ENCODE measurements at regions not wholly inside any gene's neighbourhood (a gene's known extent, or its start where the extent isn't known, plus 50 kb on each side); places are given as distances from the start of the nearest gene placed in this dataset.

DNA sequence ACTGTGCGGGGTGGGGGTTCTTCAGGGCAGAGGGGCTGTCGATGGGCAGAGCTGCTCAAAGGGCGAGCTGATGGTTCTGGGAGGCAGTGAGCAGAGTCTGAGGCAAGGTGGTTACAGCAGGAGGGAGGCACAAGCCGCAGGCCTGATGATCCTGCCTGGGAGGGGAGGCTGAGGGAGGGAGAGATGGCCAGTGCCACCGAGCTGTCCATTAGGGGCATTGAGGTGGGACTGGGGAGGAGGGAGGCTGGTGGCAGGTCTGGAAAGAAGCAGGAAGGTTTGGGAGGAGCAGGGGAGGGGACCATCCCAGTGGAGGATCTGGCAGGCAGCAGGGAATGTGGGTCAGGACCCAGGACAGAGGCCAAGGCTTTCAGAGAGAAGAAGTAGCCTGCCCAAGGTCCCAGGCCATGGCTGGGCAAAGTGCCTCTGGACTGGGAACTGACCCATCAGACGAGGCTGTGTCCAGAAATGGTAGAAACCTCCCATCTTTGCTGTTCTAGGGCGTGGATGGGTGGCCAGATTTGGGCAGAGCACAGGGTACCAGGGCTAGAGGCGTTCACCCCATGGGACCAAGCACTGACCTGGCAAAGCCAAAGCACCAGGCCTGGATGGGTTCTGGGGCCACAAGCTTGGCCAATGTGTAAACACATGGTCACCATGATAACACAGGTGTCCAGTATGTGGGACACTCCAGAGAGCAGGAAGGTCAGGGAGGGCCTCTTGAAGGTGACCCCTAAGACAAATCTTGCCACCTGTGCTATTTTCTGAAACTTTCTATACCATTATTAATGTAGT, 55.5 kb downstream of the INHBB start:
- no peak for DNase-seq (ENCODE audit: low read depth in 2 of 3, low spot score in 2 of 3)

DNA sequence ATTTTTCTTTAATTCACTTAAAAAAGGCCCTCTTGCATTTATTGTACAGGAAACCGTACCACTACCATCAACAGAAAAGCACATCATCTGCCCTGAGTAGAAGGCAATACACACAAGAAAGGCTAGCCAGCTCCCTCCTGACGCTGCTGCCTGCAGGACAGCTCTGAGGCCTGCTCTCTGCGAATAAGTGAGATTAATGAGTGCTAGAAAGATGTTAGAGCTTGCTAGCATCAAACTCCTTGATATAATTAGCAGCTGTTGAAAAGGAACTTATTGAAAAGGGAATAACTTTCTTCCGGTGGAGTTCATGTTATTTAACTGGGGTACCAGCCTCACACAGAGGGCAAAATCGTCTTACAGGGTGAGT, 56.1 kb downstream of the INHBB start:
- no peak for DNase-seq (ENCODE audit: low read depth in 2 of 3, low spot score in 2 of 3)

DNA sequence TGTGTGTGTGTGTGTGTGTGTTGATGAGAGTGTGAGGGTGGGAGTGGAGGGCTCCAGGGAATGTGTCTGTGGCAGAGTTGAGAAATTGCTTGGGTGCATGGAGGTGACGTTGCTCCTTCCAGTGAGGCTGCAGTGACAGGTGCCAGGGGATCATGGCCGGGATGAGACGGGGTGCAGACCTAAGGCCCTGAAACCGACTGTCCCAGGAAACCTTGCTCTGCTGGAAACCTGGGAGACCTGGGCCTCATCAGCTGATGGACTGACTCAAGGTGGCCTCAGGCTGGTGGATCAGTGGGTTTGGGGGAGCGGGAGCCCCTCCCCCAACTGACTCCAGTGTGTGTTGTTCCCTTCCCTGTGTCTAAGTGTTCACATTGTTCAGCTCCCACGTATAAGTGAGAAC, 56.6 kb downstream of the INHBB start:
- no peak for DNase-seq (ENCODE audit: low read depth in 2 of 3, low spot score in 2 of 3)

DNA sequence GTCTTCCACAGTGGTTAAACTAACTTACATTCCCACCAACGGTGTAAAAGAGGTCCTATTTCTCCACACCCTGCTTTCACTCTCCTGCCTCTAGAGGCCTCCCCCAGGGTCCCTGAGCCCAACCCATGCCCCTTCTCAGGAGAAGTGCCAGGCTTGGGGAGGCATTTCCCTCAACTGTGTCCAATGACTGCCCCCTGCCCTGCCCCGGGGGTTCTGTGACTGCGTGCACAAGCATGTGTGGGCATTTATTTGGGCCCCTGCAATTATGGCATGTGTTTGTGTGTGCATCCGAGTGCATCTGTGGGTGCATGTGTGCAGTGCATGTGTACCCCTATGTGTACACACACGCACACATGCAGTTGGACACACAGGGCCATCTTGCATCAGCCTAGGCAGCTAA, 57.3 kb downstream of the INHBB start:
- no peak for DNase-seq (ENCODE audit: low read depth in 2 of 3, low spot score in 2 of 3)

DNA sequence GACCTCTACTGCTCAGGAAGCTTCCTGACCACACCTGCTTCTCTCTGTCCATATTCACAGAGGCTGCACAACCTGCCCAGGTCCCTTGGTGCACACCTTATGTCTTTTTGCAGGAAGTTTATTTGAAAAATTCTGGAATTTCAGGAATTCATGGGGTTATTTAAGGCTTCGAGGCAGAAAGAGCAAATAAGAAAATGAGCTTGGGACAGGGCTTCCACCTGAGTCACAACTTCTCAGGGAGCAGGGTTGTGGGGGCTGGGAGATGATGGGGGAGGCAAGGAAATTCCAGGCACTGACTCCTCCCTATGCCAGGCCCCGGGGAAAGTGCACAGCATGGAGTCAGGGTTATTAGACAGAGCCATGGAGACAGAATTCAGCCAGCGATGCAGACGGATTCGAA, 57.7 kb downstream of the INHBB start:
- DNase-seq (ENCODE audit: low read depth in 2 of 3, low spot score in 2 of 3): no peak

DNA sequence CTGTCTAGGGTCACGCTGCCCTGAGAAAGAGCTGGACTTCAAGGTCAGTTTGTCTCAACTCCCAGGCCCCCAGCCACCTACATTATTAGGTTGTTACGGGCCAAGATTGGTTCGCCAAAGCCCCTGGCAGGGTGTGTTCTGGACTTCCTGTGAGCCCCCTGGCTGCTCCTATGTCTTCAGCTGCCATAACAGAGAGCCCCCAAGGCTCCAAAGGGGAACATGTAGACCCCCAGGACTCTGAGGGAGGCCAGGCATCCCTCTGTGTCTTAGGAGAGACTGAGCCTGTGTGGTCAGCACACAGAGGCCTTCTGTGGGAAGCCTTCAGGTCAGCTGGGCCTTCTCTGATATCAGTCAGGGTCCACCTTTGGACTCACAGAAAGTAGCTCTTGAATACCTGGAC, 58.3 kb downstream of the INHBB start:
- no peak for DNase-seq (ENCODE audit: low read depth in 2 of 3, low spot score in 2 of 3)

DNA sequence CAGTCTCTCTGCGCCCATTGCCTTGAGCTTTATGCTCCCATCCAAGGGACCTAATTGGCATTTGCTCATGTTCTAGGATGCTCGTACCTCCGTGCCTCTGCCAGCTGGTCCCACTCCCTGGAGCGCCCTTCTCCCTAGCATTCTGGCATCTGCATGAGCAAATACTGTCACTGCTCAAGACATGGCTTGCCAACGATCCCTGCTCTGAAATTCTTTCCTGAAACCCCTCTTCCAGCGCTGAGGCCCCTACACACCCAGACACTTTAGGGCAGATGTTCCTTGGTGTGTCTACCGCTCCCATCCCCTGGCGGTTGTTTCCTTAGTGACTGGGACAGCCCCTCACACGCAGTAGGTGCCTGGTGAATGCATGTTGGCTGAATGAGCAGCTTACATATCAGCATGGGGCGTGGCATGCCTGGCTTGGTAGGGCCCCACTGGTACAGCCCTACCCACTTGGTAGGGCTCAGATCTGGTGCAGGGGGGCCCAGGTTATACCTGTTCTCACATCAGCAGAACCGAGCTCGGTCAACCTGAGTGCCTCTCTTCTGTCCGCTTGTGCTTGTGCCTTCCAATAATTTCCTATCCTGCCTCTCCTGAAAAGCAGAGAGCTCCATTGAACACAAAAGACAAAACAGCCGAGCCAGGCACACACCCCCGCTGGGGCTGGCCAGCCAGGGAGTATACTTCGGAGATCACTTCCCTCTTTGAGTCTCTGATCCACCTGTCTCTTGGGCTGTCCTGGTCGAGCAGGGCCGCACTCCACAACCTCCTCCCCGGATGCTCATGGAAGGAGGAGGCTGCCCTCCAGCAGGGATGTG, 59.2 kb downstream of the INHBB start:
- no peak for DNase-seq (ENCODE audit: low read depth in 2 of 3, low spot score in 2 of 3)

DNA sequence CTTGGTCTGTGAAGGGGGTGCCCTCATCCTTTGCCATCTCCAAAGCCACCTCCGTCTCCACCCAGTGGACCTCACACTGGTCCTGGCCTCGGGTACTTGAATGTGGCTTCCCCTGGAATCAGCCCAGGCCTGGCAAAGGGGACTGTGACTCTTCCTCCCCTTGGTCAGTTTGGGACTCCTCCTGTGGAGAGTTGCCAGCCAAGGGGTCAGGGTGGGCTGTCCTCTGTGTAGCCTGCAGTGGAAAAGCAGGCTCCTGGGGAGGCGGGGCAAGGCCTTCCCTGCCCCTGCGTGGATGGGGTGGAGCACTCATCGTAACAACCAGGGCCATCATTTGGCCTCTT, 59.8 kb downstream of the INHBB start:
- no peak for DNase-seq (ENCODE audit: low read depth in 2 of 3, low spot score in 2 of 3)

DNA sequence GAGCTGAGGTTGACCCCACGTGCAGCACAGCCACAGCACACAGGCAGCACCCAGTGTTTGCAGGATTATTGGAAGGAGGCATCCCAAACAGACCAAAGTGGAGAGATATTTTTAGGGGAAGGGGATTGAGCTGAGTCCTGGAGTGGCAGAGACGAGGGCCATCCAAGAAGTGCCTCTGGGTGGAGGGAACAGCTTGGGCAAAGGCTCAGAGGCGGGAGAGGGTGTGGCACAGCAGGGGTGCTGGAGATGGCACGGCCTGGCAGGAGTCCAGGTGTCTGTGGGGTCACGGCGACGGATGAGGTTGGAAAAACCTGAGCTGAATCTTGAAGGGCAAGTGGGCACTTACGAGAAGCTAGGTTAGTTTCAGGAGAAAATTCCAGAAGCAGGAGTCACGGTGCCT, 60.6 kb downstream of the INHBB start:
- DNase-seq (ENCODE audit: low read depth in 2 of 3, low spot score in 2 of 3): no peak

DNA sequence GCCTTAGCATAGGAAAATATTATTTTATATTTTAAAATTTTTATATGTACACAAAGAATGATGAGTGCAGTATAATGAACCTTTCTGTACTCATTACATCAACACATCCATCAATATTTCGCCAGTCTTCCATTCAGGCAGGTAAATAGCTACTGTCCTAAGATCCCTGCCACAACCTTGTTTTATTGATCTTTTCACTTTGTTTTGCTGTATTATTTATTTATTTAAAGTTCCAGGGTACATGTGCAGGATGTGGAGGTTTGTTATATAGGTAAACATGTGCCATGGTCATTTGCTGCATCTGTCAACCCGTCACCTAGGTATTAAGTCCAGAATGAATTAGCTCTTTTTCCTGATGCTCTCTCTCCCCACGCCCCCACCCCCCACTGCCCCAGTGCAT, 64.6 kb downstream of the INHBB start:
- DNase-seq (ENCODE audit: low read depth in 2 of 3, low spot score in 2 of 3): no peak

DNA sequence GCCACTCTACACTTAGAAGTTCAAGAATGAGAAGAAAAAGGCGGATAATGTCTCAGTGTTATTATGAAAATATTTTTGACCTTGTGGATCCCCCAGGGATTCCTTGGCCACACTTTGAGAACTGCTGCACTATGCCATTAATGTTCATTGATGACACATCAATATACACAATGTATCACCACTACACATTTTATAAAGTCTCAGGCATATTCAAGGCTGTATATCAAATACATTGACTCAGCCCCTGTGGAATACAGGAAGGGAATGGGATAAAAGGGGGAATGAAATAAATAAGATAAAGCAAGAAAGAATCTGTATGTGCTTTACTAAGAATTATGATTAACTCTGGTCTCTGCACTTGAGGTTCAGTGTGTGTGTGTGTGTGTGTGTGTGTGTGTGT, 69.1 kb downstream of the INHBB start:
- DNase-seq (ENCODE audit: low read depth in 2 of 3, low spot score in 2 of 3): no peak

DNA sequence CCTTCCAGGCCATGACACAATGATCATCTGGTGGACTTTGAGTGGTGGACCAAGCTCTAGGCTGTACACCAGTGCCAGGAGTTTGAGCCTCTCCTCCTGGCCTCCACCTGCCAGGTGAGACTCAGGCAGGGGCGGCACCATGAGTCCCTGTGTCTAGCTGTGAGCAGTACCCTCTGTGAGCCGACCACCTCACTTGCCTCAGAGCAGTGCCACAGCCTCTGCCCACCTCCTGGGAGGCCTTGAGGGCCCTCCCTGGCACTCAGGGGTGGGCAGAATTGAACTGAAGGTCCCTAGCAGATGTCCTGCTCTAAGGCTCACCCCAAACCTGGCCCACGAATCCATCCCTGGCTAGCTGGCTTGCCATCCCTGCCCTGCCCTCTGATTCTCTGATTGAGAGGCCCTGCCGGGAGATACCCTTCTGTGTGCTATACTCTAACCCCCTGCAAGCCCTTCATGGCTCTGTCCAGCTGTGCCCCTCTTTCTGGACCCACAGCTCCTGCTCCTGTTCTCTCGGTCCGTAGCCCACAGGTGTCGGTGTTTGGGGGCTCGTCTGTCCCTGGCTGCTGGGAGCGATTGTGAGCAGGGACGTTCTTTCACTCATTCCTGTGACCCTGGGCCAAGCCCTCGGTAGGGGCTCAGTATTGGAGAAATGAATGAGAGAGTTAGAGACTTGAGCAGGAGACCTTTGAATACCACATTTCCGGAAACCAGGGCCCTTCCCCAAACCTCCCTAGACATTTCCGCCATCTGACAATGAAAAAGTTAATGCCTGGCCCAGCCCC, 70.0 kb downstream of the INHBB start:
- no peak for DNase-seq (ENCODE audit: low read depth in 2 of 3, low spot score in 2 of 3)

DNA sequence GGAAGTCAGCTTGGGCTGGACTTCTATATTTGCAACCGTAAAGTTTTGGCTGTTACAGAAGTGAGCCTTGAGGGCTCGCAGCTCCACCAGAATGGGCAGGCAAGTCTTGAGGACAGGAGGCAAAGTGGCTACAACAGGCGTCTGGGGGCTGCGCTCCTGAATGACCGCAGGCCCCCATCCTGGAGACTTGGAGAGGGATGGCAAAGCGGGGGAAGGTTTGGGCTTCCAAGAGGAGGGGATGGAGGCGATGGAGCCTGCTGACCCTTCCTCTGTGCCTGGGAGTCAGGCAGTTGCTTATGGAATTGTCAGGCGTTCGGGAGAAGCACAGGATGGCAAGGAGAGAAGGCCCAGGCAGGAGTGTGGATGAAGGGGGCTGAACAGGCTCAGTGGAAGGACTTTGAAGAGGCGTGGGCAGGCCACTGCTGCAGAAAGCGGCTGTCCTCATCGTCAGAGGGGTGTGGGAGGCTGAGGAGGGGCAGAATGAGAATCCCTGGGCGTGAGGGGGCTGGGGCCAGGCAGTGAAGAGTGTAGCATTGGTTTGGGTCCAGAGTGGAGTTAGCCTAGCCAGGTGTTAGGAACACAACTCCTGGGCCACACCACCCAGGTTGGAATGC, 72.3 kb downstream of the INHBB start:
- DNase-seq (ENCODE audit: low read depth in 2 of 3, low spot score in 2 of 3): no peak

DNA sequence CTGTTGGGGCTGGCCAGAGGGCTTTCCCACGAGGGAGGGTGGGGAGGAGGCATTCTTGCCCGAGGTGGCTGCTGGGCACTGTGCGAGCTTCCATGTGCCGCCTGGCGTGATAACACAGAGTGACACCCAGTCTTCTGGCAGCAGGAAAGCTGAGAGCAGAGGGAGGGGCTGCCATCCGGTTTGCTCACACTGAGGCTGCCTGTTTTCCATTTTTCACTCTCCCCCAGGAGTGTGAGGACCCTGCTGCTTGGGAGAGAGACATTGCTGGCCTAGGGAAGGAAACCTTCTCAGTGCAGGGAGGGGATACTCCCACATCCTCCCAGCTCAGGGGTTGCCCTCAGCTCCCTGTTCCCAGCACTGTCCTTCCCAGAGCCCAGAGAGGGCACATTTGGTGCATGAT, 73.1 kb downstream of the INHBB start:
- DNase-seq (ENCODE audit: low read depth in 2 of 3, low spot score in 2 of 3): no peak

DNA sequence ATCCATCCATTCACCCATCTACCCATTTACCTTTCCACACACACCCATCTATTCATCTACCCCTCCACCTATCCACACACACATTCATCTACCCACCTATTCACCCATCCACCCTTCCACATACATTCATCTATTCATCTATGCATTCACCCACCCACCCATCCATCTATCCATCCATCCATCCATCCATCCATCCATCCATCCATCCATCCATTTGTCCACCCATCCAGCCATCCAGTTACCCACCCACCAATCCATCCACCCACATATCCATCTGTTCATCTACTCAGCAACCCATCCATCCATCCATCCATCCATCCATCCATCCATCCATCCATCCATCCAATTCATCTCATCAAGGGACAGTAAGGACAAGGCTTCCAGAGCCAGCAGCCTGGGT, 74.0 kb downstream of the INHBB start:
- DNase-seq (ENCODE audit: low read depth in 2 of 3, low spot score in 2 of 3): no peak

DNA sequence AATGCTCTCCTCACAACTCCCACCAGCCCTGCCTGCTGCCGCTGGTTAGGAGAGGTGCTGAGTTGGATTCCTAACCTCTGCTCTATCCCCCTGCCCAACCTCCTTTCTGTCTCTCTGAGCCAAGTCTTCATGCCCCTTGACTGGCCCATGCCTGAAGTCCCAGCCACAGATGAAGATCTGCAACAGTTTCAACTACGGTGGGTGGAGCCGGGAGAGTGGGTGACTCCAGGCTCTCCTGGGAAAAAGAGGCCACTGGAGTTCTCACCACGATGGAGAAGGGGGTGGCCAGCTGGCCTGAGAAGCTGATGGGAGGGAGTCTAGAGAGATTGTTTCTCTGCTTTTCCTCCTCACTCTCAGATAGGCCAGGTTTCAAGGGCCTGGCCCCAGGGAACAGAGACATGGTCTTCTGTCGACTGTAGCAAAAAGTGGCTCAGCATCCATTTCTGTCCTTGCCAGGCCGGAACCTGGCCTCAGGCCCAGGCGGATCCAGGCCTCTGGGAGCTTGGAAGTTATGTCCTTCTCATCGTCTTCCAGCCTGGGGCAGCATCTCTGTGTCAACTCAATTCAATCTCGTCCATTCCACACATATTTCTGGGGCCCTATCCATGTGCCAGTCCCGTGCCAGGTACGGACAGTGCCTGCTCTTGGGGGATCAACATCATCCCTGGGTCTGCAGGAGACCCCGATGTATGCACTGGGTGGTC, 75.3 kb downstream of the INHBB start:
- no peak for DNase-seq (ENCODE audit: low read depth in 2 of 3, low spot score in 2 of 3)

DNA sequence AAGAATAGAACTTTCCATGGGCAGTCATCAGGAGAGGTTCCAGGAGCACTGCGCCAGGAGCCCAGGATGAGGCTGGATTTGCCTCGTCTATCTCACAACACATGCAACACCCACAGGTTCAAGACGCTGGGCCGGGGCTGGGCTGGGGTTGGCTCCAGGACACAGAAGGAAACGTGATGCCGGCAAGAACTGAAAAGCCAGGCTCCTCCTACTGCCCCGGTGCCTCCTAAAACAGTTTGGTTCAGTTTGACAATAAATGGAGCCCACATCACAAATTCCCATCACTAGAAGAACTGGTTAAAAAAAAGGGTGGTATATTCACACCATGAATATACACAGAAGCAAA, 75.9 kb downstream of the INHBB start:
- no peak for DNase-seq (ENCODE audit: low read depth in 2 of 3, low spot score in 2 of 3)

DNA sequence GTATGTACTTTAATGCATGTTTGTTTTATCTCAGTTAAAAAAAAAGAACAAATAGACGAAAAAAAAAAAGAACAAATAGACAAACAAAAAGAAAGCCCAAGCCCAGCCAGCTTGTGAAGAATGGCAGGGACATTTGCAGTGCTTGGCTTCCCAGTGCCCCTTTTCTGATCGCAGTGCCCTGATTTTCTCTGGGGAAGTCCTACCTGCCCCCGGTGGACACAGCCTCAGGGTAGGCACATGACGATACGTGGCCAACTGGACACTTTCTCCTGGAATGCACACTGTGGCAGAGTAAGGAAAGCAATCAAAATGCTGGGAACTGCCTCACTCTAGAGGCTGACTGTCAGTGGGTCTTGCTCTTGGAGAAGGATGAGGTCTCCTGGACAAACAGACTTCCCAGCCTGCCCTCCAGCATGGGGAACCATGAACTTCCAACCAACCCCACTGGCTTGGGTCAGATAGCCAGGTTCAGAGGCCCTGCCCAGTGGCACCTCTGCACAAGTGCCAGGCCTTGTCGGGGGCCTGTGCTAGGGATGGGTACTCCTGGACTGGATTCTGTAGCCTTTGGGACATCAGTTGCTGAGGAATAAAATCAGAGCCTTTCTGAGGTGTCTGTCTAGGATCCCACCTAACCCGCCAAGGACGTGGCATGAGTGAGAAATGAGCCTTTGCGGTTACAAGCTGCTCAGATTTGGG, 76.7 kb downstream of the INHBB start:
- no peak for DNase-seq (ENCODE audit: low read depth in 2 of 3, low spot score in 2 of 3)

DNA sequence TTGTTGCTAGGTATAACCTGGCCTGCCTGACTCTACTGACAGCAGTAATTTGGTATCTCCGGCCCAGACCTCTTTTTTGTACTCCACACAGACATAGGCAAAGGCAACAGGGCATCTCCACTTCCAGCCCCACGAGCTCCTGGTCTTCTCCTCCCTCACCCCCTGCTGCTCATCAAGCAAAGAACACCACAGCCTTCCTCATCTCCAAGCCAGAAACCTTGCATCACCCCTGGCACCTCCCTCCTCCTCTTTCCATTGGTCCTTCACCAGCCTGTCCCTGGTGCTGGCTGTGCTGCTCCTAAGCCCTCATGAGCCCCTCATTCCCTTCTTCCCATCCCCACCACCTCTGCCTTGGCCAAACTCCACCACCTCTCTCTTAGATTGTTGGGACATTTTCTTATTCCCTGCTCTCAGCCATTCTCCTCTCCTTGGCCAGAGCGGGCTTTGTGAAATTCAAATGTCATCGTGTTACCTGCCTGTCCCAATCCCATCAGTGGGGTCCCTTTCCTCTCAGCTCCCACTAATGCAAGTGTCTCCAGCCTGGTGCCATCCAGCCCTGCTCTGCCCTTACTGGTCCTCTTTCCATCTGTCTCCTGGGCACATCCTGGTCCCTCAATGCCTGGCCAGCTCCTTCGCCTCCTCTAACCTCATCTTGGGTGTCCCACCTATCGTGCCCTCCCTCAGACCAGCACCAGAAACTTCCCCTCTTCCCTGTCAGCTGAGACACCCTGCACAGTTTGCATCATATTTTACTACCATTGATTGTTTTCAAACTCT, 77.4 kb downstream of the INHBB start:
- DNase-seq (ENCODE audit: low read depth in 2 of 3, low spot score in 2 of 3): no peak

DNA sequence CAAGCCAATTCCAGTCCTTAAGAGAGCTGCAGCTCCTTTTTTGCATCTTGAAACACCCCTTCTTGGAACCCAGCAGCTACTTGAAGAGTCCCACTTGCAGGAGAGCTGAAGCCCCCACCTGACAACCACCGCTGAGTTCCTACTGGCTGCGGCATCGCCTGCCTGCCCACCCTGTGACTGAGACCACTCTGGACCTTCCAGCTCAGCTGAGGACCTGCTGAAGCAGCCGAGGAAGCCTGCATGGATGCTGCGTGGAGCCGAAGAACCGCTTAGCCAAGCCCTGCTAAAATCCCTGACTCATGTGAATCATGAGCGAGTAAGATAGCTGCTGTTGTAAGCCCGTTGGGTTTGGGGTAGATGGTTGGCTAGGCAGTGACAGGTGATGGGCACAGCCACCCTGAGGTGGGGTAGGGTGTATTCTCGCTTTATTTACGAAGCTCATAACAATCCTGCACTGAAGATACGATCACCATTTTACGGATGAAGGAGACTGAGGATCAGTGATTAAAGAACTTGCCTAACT, 78.4 kb downstream of the INHBB start:
- DNase-seq (ENCODE audit: low read depth in 2 of 3, low spot score in 2 of 3): no peak

All from activated CD8-positive, alpha-beta memory T cell treated with anti-CD3 and anti-CD28 coated beads for 48 hours (primary cell).